K562 (cell line): ENCODE measurements at regions not wholly inside any gene's neighbourhood (a gene's known extent, or its start where the extent isn't known, plus 50 kb on each side); places are given as distances from the start of the nearest gene placed in this dataset.

Experiments used
- ATF4 ChIP-seq: fragments of 450-650 bp; formaldehyde crosslinking; IDR thresholded peaks from 2 replicates; pipeline ENCODE4 v1.4.0; 2022; ENCODE audit warnings: mild to moderate bottlenecking, moderate library complexity
- CBX5 ChIP-seq: IDR thresholded peaks from 2 replicates; pipeline ENCODE4 v1.6.1; 2014; ENCODE audit warnings: low read depth, borderline replicate concordance
- FOXP1 ChIP-seq: sonication (generic); formaldehyde crosslinking; IDR thresholded peaks from 2 replicates; pipeline ENCODE4 v1.8.0; 2022; ENCODE audit warnings: mild to moderate bottlenecking, missing genetic modification reagents
- JUN ChIP-seq, 2 experiments: sonication (generic) in 1 of 2; formaldehyde crosslinking in 1 of 2; IDR thresholded peaks; 2 replicates each; pipeline versions ENCODE4 v1.6.1 to v1.8.0; 2012 to 2022; ENCODE audit warnings: borderline replicate concordance in 2 of 2, mild to moderate bottlenecking in 2 of 2, improper control_type of control experiment in 1 of 2, low read depth in 1 of 2, low read length in 1 of 2, missing genetic modification reagents in 1 of 2
- POLR2A ChIP-seq: fragments of 450-650 bp; conservative IDR thresholded peaks from 2 replicates; pipeline ENCODE4 v1.6.1; 2016
- SETDB1 ChIP-seq: IDR thresholded peaks from one replicate; pipeline ENCODE4 v1.6.1; 2012; ENCODE audit warnings: low read length, control low read depth, inconsistent platforms
- SP1 ChIP-seq: sonication (generic); formaldehyde crosslinking; IDR thresholded peaks from 2 replicates; pipeline ENCODE4 v1.8.1; 2022; ENCODE audit warnings: mild to moderate bottlenecking, missing genetic modification reagents
- SREBF1 ChIP-seq: fragments of 150-350 bp; IDR thresholded peaks from 2 replicates; pipeline ENCODE4 v1.6.1; 2014; ENCODE audit warnings: antibody characterized with exemption, low read depth, low read length, borderline replicate concordance
- ZFP91 ChIP-seq: sonication (generic); formaldehyde crosslinking; IDR thresholded peaks from 2 replicates; pipeline ENCODE4 v1.8.0; 2022; ENCODE audit warnings: mild to moderate bottlenecking, missing genetic modification reagents
- ZNF785 ChIP-seq: fragments of 250-450 bp; sonication (Bioruptor Pico); IDR thresholded peaks from 2 replicates; pipeline ENCODE4 v1.4.0; 2020; ENCODE audit warnings: mild to moderate bottlenecking
- TF ChIP-seq, protein P1 (sequence below), 3 experiments: IDR thresholded peaks in 2 of 3; conservative IDR thresholded peaks in 1 of 3; 2 replicates each; pipeline ENCODE4 v1.5.1; 2011 to 2012; ENCODE audit warnings: low read length in 3 of 3, mild to moderate bottlenecking in 3 of 3, control low read depth in 2 of 3, improper control_type of control experiment in 1 of 3, inconsistent platforms in 1 of 3, low read depth in 1 of 3, mixed read lengths in 1 of 3, moderate library complexity in 1 of 3; ENCODE audit not compliant: insufficient read depth in 2 of 3

DNA sequence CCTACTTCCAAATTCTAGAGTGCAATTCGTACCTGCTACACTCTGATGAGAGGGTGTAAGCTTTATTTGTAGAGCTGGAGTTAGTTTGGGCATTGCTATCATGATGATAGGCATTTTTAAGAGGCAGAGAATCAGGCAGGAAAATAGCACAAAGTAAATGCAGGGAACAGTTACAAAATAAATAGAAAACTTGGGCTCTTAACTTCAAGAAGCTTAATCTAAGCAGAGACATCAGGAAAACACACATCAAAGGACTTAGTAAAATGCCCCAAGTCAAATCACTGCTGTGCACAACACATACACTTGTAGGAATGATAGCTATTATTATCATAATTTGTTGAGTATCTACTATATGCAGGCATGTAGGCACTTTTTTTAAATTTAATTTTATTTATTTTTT is 381.2 kb downstream of the CD83 start:
- TF ChIP-seq SETDB1 (no peak), POLR2A (no peak), FOXP1 (CRISPR knock-in tag) (no peak), ZNF785 (CRISPR knock-in tag) (no peak), JUN (IDR thresholded peaks at IDR 0.05; ENCODE audit: borderline replicate concordance, low read depth, low read length) (no peak), JUN (CRISPR knock-in tag; IDR thresholded peaks at IDR 0.05; ENCODE audit: borderline replicate concordance) (no peak), ZFP91 (CRISPR knock-in tag) (no peak), SREBF1 (no peak), SP1 (no peak), ATF4 (CRISPR knock-in tag) (no peak), CBX5 (no peak)
- TF ChIP-seq, protein P1, sequence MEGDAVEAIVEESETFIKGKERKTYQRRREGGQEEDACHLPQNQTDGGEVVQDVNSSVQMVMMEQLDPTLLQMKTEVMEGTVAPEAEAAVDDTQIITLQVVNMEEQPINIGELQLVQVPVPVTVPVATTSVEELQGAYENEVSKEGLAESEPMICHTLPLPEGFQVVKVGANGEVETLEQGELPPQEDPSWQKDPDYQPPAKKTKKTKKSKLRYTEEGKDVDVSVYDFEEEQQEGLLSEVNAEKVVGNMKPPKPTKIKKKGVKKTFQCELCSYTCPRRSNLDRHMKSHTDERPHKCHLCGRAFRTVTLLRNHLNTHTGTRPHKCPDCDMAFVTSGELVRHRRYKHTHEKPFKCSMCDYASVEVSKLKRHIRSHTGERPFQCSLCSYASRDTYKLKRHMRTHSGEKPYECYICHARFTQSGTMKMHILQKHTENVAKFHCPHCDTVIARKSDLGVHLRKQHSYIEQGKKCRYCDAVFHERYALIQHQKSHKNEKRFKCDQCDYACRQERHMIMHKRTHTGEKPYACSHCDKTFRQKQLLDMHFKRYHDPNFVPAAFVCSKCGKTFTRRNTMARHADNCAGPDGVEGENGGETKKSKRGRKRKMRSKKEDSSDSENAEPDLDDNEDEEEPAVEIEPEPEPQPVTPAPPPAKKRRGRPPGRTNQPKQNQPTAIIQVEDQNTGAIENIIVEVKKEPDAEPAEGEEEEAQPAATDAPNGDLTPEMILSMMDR (IDR thresholded peaks at IDR 0.05 in 2 of 3, conservative IDR thresholded peaks at IDR 0.05 in 1 of 3; ENCODE audit: insufficient read depth in 2 of 3, low read depth in 1 of 3, low read length in 3 of 3): no peak
